Stomach (tissue), 4 donors: ENCODE measurements at regions not wholly inside any gene's neighbourhood (a gene's known extent, or its start where the extent isn't known, plus 50 kb on each side); places are given as distances from the start of the nearest gene placed in this dataset.

Experiments
- CTCF ChIP-seq, 7 experiments: fragments of 450-650 bp in 4 of 7; fragments of 200-600 bp in 3 of 7; sonication (generic) in 3 of 7; IDR thresholded peaks; one replicate each; pipeline ENCODE4 v1.5.1; 2016 to 2019; ENCODE audit warnings: antibody characterized with exemption in 7 of 7, control low read depth in 2 of 7, mild to moderate bottlenecking in 1 of 7
- POLR2A ChIP-seq, 4 donors: fragments of 450-650 bp; IDR thresholded peaks; one replicate each; pipeline ENCODE4 v1.6.1; 2016; ENCODE audit warnings: antibody characterized with exemption in 4 of 4, control low read depth in 2 of 4, mild to moderate bottlenecking in 1 of 4, moderate library complexity in 1 of 4
- POLR2AphosphoS5 ChIP-seq, 3 donors: sonication (generic); formaldehyde crosslinking; IDR thresholded peaks; one replicate each; pipeline ENCODE4 v1.6.1; 2016; ENCODE audit warnings: antibody characterized with exemption in 3 of 3

GRCh38 chr16:51734220-51734619 is 583.1 kb upstream of the SALL1 start:
- no peak for TF ChIP-seq CTCF (IDR thresholded peaks at IDR 0.05)
- no peak for TF ChIP-seq POLR2AphosphoS5 (IDR thresholded peaks at IDR 0.05)
- TF ChIP-seq POLR2A (IDR thresholded peaks at IDR 0.05): no peak
